ENCODE measurements at regions not wholly inside any gene's neighbourhood (a gene's known extent, or its start where the extent isn't known, plus 50 kb on each side); places are given as distances from the start of the nearest gene placed in this dataset.

DNA sequence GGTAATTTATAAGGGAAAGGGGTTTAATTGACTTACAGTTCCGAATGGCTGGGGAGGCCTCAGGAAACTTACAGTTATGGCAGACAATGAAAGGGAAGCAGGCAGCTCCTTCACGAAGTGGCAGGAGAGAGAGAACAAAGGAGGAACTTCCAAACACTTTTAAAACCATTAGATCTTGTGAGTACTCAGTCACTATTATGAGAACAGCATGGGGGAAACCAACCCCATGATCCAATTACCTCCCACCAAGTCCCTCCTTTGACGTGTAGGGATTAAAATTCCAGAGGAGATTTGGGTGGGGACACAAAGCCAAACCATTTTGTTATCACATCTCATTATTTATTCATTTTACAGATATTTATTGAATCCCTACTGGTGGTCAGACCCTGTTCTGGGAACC, 822.8 kb downstream of the GALC start:
- DNase-seq (ENCODE audit: low spot score) = no peak
- H3K27ac ChIP-seq (ENCODE audit: low read depth in 1 of 2, low read length in 2 of 2) = no peak overlapping the region
- H3K4me1 ChIP-seq (ENCODE audit: control insufficient read depth in 4 of 4, insufficient read depth in 4 of 4, low read length in 3 of 4) = no peaks in the 10 kb centered on the region
- no peak for TF ChIP-seq RAD21 (IDR thresholded peaks at IDR 0.05)
- no peak for TF ChIP-seq YY1 (IDR thresholded peaks at IDR 0.05)
- TF ChIP-seq TAF1 (conservative IDR thresholded peaks at IDR 0.05) = no peak
- TF ChIP-seq GABPA (IDR thresholded peaks at IDR 0.05 in 1 of 2, conservative IDR thresholded peaks at IDR 0.05 in 1 of 2) = no peak
- TF ChIP-seq, protein P1, sequence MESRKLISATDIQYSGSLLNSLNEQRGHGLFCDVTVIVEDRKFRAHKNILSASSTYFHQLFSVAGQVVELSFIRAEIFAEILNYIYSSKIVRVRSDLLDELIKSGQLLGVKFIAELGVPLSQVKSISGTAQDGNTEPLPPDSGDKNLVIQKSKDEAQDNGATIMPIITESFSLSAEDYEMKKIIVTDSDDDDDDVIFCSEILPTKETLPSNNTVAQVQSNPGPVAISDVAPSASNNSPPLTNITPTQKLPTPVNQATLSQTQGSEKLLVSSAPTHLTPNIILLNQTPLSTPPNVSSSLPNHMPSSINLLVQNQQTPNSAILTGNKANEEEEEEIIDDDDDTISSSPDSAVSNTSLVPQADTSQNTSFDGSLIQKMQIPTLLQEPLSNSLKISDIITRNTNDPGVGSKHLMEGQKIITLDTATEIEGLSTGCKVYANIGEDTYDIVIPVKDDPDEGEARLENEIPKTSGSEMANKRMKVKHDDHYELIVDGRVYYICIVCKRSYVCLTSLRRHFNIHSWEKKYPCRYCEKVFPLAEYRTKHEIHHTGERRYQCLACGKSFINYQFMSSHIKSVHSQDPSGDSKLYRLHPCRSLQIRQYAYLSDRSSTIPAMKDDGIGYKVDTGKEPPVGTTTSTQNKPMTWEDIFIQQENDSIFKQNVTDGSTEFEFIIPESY (IDR thresholded peaks at IDR 0.05) = no peak
- no peak for TF ChIP-seq FOXA2 (IDR thresholded peaks at IDR 0.05)
- no peak for TF ChIP-seq JUND (IDR thresholded peaks at IDR 0.05)
- TF ChIP-seq EGR1 (IDR thresholded peaks at IDR 0.05; ENCODE audit: low read depth in 2 of 2) = no peak
- TF ChIP-seq CTCF (IDR thresholded peaks at IDR 0.05; ENCODE audit: low read depth, low read length, missing input control) = no peak
- TF ChIP-seq, protein P2, sequence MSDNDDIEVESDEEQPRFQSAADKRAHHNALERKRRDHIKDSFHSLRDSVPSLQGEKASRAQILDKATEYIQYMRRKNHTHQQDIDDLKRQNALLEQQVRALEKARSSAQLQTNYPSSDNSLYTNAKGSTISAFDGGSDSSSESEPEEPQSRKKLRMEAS (IDR thresholded peaks at IDR 0.05) = no peak
- no peak for TF ChIP-seq NR2F2 (IDR thresholded peaks at IDR 0.05)
- TF ChIP-seq SP1 (IDR thresholded peaks at IDR 0.05) = no peak
- TF ChIP-seq, protein P3, sequence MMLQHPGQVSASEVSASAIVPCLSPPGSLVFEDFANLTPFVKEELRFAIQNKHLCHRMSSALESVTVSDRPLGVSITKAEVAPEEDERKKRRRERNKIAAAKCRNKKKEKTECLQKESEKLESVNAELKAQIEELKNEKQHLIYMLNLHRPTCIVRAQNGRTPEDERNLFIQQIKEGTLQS (IDR thresholded peaks at IDR 0.05) = no peak
- H3K27me3 ChIP-seq (ENCODE audit: control insufficient read depth in 4 of 4, insufficient read depth in 4 of 4, low read length in 3 of 4) = no peaks in the 10 kb centered on the region
- no peaks in the 10 kb centered on the region for H3K9me3 ChIP-seq (ENCODE audit: control insufficient read depth in 4 of 4, low read length in 3 of 4)
- H3K9ac ChIP-seq (ENCODE audit: low read depth in 1 of 2, low read length in 2 of 2) = no peak overlapping the region
- no peak overlapping the region for H3K4me3 ChIP-seq (ENCODE audit: low read depth in 1 of 3, low read length in 3 of 3)
- 21% methylated on average over 3 of the region's 3 CpGs for WGBS
- no peaks in the 10 kb centered on the region for H3K36me3 ChIP-seq (ENCODE audit: control insufficient read depth in 4 of 4, insufficient read depth in 3 of 4, low read depth in 1 of 4, low read length in 3 of 4)

GRCh38 chr14:87169362-87169761, 823.6 kb downstream of the GALC start:
- 83% methylated on average over 2 of the region's 2 CpGs for WGBS

More at GRCh38 chr14:87169362-87169761, 823.6 kb downstream of the GALC start:
- no peak for DNase-seq (ENCODE audit: low spot score)
- H3K36me3 ChIP-seq (ENCODE audit: control insufficient read depth in 4 of 4, insufficient read depth in 3 of 4, low read depth in 1 of 4, low read length in 3 of 4) = no peaks in the 10 kb centered on the region
- H3K4me3 ChIP-seq (ENCODE audit: low read depth in 1 of 3, low read length in 3 of 3) = no peak overlapping the region
- H3K9ac ChIP-seq (ENCODE audit: low read depth in 1 of 2, low read length in 2 of 2) = no peak overlapping the region
- TF ChIP-seq GABPA (IDR thresholded peaks at IDR 0.05 in 1 of 2, conservative IDR thresholded peaks at IDR 0.05 in 1 of 2) (no peak), FOXA1 (IDR thresholded peaks at IDR 0.05) (no peak), EGR1 (IDR thresholded peaks at IDR 0.05; ENCODE audit: low read depth in 2 of 2) (no peak), HNF4A (conservative IDR thresholded peaks at IDR 0.05) (no peak), JUND (IDR thresholded peaks at IDR 0.05) (no peak), RAD21 (IDR thresholded peaks at IDR 0.05) (no peak), HNF4G (IDR thresholded peaks at IDR 0.05) (no peak), SP1 (IDR thresholded peaks at IDR 0.05) (no peak), RXRA (IDR thresholded peaks at IDR 0.05) (no peak), NR2F2 (IDR thresholded peaks at IDR 0.05) (no peak), CTCF (IDR thresholded peaks at IDR 0.05; ENCODE audit: low read depth, low read length, missing input control) (no peak), FOXA2 (IDR thresholded peaks at IDR 0.05) (no peak), YY1 (IDR thresholded peaks at IDR 0.05) (no peak)
- TF ChIP-seq, protein P2 (IDR thresholded peaks at IDR 0.05) = no peak
- TF ChIP-seq, protein P3 (IDR thresholded peaks at IDR 0.05) = no peak
- TF ChIP-seq, protein P4, sequence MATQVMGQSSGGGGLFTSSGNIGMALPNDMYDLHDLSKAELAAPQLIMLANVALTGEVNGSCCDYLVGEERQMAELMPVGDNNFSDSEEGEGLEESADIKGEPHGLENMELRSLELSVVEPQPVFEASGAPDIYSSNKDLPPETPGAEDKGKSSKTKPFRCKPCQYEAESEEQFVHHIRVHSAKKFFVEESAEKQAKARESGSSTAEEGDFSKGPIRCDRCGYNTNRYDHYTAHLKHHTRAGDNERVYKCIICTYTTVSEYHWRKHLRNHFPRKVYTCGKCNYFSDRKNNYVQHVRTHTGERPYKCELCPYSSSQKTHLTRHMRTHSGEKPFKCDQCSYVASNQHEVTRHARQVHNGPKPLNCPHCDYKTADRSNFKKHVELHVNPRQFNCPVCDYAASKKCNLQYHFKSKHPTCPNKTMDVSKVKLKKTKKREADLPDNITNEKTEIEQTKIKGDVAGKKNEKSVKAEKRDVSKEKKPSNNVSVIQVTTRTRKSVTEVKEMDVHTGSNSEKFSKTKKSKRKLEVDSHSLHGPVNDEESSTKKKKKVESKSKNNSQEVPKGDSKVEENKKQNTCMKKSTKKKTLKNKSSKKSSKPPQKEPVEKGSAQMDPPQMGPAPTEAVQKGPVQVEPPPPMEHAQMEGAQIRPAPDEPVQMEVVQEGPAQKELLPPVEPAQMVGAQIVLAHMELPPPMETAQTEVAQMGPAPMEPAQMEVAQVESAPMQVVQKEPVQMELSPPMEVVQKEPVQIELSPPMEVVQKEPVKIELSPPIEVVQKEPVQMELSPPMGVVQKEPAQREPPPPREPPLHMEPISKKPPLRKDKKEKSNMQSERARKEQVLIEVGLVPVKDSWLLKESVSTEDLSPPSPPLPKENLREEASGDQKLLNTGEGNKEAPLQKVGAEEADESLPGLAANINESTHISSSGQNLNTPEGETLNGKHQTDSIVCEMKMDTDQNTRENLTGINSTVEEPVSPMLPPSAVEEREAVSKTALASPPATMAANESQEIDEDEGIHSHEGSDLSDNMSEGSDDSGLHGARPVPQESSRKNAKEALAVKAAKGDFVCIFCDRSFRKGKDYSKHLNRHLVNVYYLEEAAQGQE (IDR thresholded peaks at IDR 0.05) = no peak
- TF ChIP-seq, protein P1 (IDR thresholded peaks at IDR 0.05) = no peak
- H3K4me1 ChIP-seq (ENCODE audit: control insufficient read depth in 4 of 4, insufficient read depth in 4 of 4, low read length in 3 of 4) = no peaks in the 10 kb centered on the region
- no peaks in the 10 kb centered on the region for H3K27me3 ChIP-seq (ENCODE audit: control insufficient read depth in 4 of 4, insufficient read depth in 4 of 4, low read length in 3 of 4)
- H3K9me3 ChIP-seq (ENCODE audit: control insufficient read depth in 4 of 4, low read length in 3 of 4) = no peaks in the 10 kb centered on the region
- H3K27ac ChIP-seq (ENCODE audit: low read depth in 1 of 2, low read length in 2 of 2) = no peak overlapping the region
